ENCODE measurements at regions not wholly inside any gene's neighbourhood (a gene's known extent, or its start where the extent isn't known, plus 50 kb on each side); places are given as distances from the start of the nearest gene placed in this dataset.
A peak's percentile ranks its signal among the peaks of the same experiment; 100 is the strongest.
"Not testable (repeated sequence)": the region's sequence is repeated elsewhere in the genome, so short reads cannot be mapped to it uniquely, and the experiment has no call there.

- no peak for DNase-seq
These were observed 181.7 kb upstream of the MME start for GRCh38 chr3:154898443-154898842.

- DNase-seq: no peak
These were observed 186.3 kb upstream of the MME start for GRCh38 chr3:154893813-154894212.

GRCh38 chr3:154889227-154889634 lies 190.9 kb upstream of the MME start:
- no peak for DNase-seq

GRCh38 chr3:154887869-154888268 lies 192.2 kb upstream of the MME start:
- DNase-seq: no peak

- DNase-seq: peak; percentile 31 to 63 (median 39)
These were observed 193.7 kb upstream of the MME start for GRCh38 chr3:154886437-154886836.

- no peak for DNase-seq
These were observed 194.7 kb upstream of the MME start for GRCh38 chr3:154885418-154885817.

- no peak for DNase-seq
These were observed 195.2 kb upstream of the MME start for GRCh38 chr3:154884952-154885351.

GRCh38 chr3:154875142-154875541 lies 205.0 kb upstream of the MME start:
- no peak for DNase-seq

- DNase-seq: no peak
These were observed 207.4 kb upstream of the MME start for GRCh38 chr3:154872696-154873095.

- DNase-seq: no peak
These were observed 208.0 kb upstream of the MME start for GRCh38 chr3:154872074-154872473.

GRCh38 chr3:154864947-154865346 lies 215.2 kb upstream of the MME start:
- no peak for DNase-seq

- DNase-seq: no peak
These were observed 217.9 kb upstream of the MME start for GRCh38 chr3:154862265-154862664.

- not testable (repeated sequence) for DNase-seq
These were observed 227.1 kb upstream of the MME start for GRCh38 chr3:154852998-154853397.

GRCh38 chr3:154852515-154852914 lies 227.6 kb upstream of the MME start:
- DNase-seq: no peak

GRCh38 chr3:154851644-154852043 lies 228.5 kb upstream of the MME start:
- DNase-seq: no peak

- no peak for DNase-seq
These were observed 229.2 kb upstream of the MME start for GRCh38 chr3:154850921-154851320.

- no peak for DNase-seq
These were observed 230.7 kb upstream of the MME start for GRCh38 chr3:154849408-154849807.

- DNase-seq: no peak
These were observed 235.3 kb upstream of the MME start for GRCh38 chr3:154844863-154845262.

- no peak for DNase-seq
These were observed 236.5 kb upstream of the MME start for GRCh38 chr3:154843647-154844046.

GRCh38 chr3:154842536-154842935 lies 237.6 kb upstream of the MME start:
- no peak for DNase-seq

- DNase-seq: no peak
These were observed 244.5 kb upstream of the MME start for GRCh38 chr3:154835639-154836038.

GRCh38 chr3:154834831-154835230 lies 245.3 kb upstream of the MME start:
- not testable (repeated sequence) for DNase-seq

GRCh38 chr3:154829929-154830328 lies 250.2 kb upstream of the MME start:
- DNase-seq: no peak

GRCh38 chr3:154819491-154819890 lies 260.6 kb upstream of the MME start:
- no peak for DNase-seq

- DNase-seq: no peak
These were observed 261.4 kb upstream of the MME start for GRCh38 chr3:154818676-154819255.

GRCh38 chr3:154810017-154810416 lies 270.1 kb upstream of the MME start:
- DNase-seq: not testable (repeated sequence)

Measured in suppressor macrophage treated with lipopolysaccharide for 1 hour (primary cell).